ENCODE measurements at regions not wholly inside any gene's neighbourhood (a gene's known extent, or its start where the extent isn't known, plus 50 kb on each side); places are given as distances from the start of the nearest gene placed in this dataset.

GRCh38 chr5:60352992-60353599 is 346.9 kb downstream of the DEPDC1B start:
- no peak overlapping the region for H3K9ac ChIP-seq (ENCODE audit: low read depth in 1 of 2, low read length in 2 of 2)
- no peaks in the 10 kb centered on the region for H3K36me3 ChIP-seq (ENCODE audit: control insufficient read depth in 2 of 2, insufficient read depth in 2 of 2, low read length in 2 of 2)
- H3K27ac ChIP-seq (ENCODE audit: low read depth in 2 of 2, low read length in 2 of 2): no peak overlapping the region
- no peaks in the 10 kb centered on the region for H3K27me3 ChIP-seq (ENCODE audit: control insufficient read depth in 2 of 2, insufficient read depth in 2 of 2, low read length in 2 of 2)
- no peaks in the 10 kb centered on the region for H3K4me1 ChIP-seq (ENCODE audit: control insufficient read depth in 2 of 2, insufficient read depth in 2 of 2, low read length in 2 of 2)
- H3K9me3 ChIP-seq (ENCODE audit: control insufficient read depth in 2 of 2, low read length in 2 of 2): no peaks in the 10 kb centered on the region
- no peak overlapping the region for H3K4me3 ChIP-seq (ENCODE audit: low read length in 2 of 2)

- no peak overlapping the region for H3K27ac ChIP-seq (ENCODE audit: low read depth in 2 of 2, low read length in 2 of 2)
- H3K4me3 ChIP-seq (ENCODE audit: low read length in 2 of 2): no peak overlapping the region
- H3K27me3 ChIP-seq (ENCODE audit: control insufficient read depth in 2 of 2, insufficient read depth in 2 of 2, low read length in 2 of 2): no peaks in the 10 kb centered on the region
- H3K4me1 ChIP-seq (ENCODE audit: control insufficient read depth in 2 of 2, insufficient read depth in 2 of 2, low read length in 2 of 2): no peaks in the 10 kb centered on the region
- H3K9ac ChIP-seq (ENCODE audit: low read depth in 1 of 2, low read length in 2 of 2): no peak overlapping the region
- H3K36me3 ChIP-seq (ENCODE audit: control insufficient read depth in 2 of 2, insufficient read depth in 2 of 2, low read length in 2 of 2): no peaks in the 10 kb centered on the region
- no peaks in the 10 kb centered on the region for H3K9me3 ChIP-seq (ENCODE audit: control insufficient read depth in 2 of 2, low read length in 2 of 2)
These were observed 349.2 kb downstream of the DEPDC1B start for GRCh38 chr5:60350794-60351193.

GRCh38 chr5:60349891-60350415 is 350.0 kb downstream of the DEPDC1B start:
- H3K9me3 ChIP-seq (ENCODE audit: control insufficient read depth in 2 of 2, low read length in 2 of 2): no peaks in the 10 kb centered on the region
- H3K4me1 ChIP-seq (ENCODE audit: control insufficient read depth in 2 of 2, insufficient read depth in 2 of 2, low read length in 2 of 2): no peaks in the 10 kb centered on the region
- H3K9ac ChIP-seq (ENCODE audit: low read depth in 1 of 2, low read length in 2 of 2): no peak overlapping the region
- H3K36me3 ChIP-seq (ENCODE audit: control insufficient read depth in 2 of 2, insufficient read depth in 2 of 2, low read length in 2 of 2): no peaks in the 10 kb centered on the region
- H3K27ac ChIP-seq (ENCODE audit: low read depth in 2 of 2, low read length in 2 of 2): no peak overlapping the region
- no peak overlapping the region for H3K4me3 ChIP-seq (ENCODE audit: low read length in 2 of 2)
- H3K27me3 ChIP-seq (ENCODE audit: control insufficient read depth in 2 of 2, insufficient read depth in 2 of 2, low read length in 2 of 2): no peaks in the 10 kb centered on the region

GRCh38 chr5:60346393-60346792 is 353.6 kb downstream of the DEPDC1B start:
- Histone ChIP-seq H3K9me3 (ENCODE audit: control insufficient read depth in 2 of 2, low read length in 2 of 2) (no peaks in the 10 kb centered on the region), H3K4me1 (ENCODE audit: control insufficient read depth in 2 of 2, insufficient read depth in 2 of 2, low read length in 2 of 2) (no peaks in the 10 kb centered on the region), H3K27ac (ENCODE audit: low read depth in 2 of 2, low read length in 2 of 2) (no peak overlapping the region), H3K4me3 (ENCODE audit: low read length in 2 of 2) (no peak overlapping the region), H3K36me3 (ENCODE audit: control insufficient read depth in 2 of 2, insufficient read depth in 2 of 2, low read length in 2 of 2) (no peaks in the 10 kb centered on the region), H3K9ac (ENCODE audit: low read depth in 1 of 2, low read length in 2 of 2) (no peak overlapping the region), H3K27me3 (ENCODE audit: control insufficient read depth in 2 of 2, insufficient read depth in 2 of 2, low read length in 2 of 2) (no peaks in the 10 kb centered on the region)

GRCh38 chr5:60343102-60343501 is 356.9 kb downstream of the DEPDC1B start:
- Histone ChIP-seq H3K4me1 (ENCODE audit: control insufficient read depth in 2 of 2, insufficient read depth in 2 of 2, low read length in 2 of 2) (no peaks in the 10 kb centered on the region), H3K4me3 (ENCODE audit: low read length in 2 of 2) (no peak overlapping the region), H3K9me3 (ENCODE audit: control insufficient read depth in 2 of 2, low read length in 2 of 2) (no peaks in the 10 kb centered on the region), H3K27ac (ENCODE audit: low read depth in 2 of 2, low read length in 2 of 2) (no peak overlapping the region), H3K27me3 (ENCODE audit: control insufficient read depth in 2 of 2, insufficient read depth in 2 of 2, low read length in 2 of 2) (no peaks in the 10 kb centered on the region), H3K36me3 (ENCODE audit: control insufficient read depth in 2 of 2, insufficient read depth in 2 of 2, low read length in 2 of 2) (no peaks in the 10 kb centered on the region), H3K9ac (ENCODE audit: low read depth in 1 of 2, low read length in 2 of 2) (no peak overlapping the region)

- H3K9me3 ChIP-seq (ENCODE audit: control insufficient read depth in 2 of 2, low read length in 2 of 2): no peaks in the 10 kb centered on the region
These were observed 358.9 kb downstream of the DEPDC1B start for GRCh38 chr5:60340965-60341471.

GRCh38 chr5:60340326-60340725 is 359.6 kb downstream of the DEPDC1B start:
- Histone ChIP-seq H3K9ac (ENCODE audit: low read depth in 1 of 2, low read length in 2 of 2) (no peak overlapping the region), H3K4me1 (ENCODE audit: control insufficient read depth in 2 of 2, insufficient read depth in 2 of 2, low read length in 2 of 2) (no peaks in the 10 kb centered on the region)

More at GRCh38 chr5:60340965-60341471, 358.9 kb downstream of the DEPDC1B start:
- Histone ChIP-seq H3K4me3 (ENCODE audit: low read length in 2 of 2) (no peak overlapping the region), H3K9ac (ENCODE audit: low read depth in 1 of 2, low read length in 2 of 2) (no peak overlapping the region), H3K27me3 (ENCODE audit: control insufficient read depth in 2 of 2, insufficient read depth in 2 of 2, low read length in 2 of 2) (no peaks in the 10 kb centered on the region), H3K27ac (ENCODE audit: low read depth in 2 of 2, low read length in 2 of 2) (no peak overlapping the region), H3K36me3 (ENCODE audit: control insufficient read depth in 2 of 2, insufficient read depth in 2 of 2, low read length in 2 of 2) (no peaks in the 10 kb centered on the region), H3K4me1 (ENCODE audit: control insufficient read depth in 2 of 2, insufficient read depth in 2 of 2, low read length in 2 of 2) (no peaks in the 10 kb centered on the region)

GRCh38 chr5:60339691-60340201 is 360.2 kb downstream of the DEPDC1B start:
- Histone ChIP-seq H3K27me3 (ENCODE audit: control insufficient read depth in 2 of 2, insufficient read depth in 2 of 2, low read length in 2 of 2) (no peaks in the 10 kb centered on the region), H3K9ac (ENCODE audit: low read depth in 1 of 2, low read length in 2 of 2) (no peak overlapping the region), H3K4me3 (ENCODE audit: low read length in 2 of 2) (no peak overlapping the region), H3K27ac (ENCODE audit: low read depth in 2 of 2, low read length in 2 of 2) (no peak overlapping the region), H3K4me1 (ENCODE audit: control insufficient read depth in 2 of 2, insufficient read depth in 2 of 2, low read length in 2 of 2) (no peaks in the 10 kb centered on the region), H3K36me3 (ENCODE audit: control insufficient read depth in 2 of 2, insufficient read depth in 2 of 2, low read length in 2 of 2) (no peaks in the 10 kb centered on the region), H3K9me3 (ENCODE audit: control insufficient read depth in 2 of 2, low read length in 2 of 2) (no peaks in the 10 kb centered on the region)

More at GRCh38 chr5:60340326-60340725, 359.6 kb downstream of the DEPDC1B start:
- Histone ChIP-seq H3K4me3 (ENCODE audit: low read length in 2 of 2) (no peak overlapping the region), H3K27me3 (ENCODE audit: control insufficient read depth in 2 of 2, insufficient read depth in 2 of 2, low read length in 2 of 2) (no peaks in the 10 kb centered on the region), H3K36me3 (ENCODE audit: control insufficient read depth in 2 of 2, insufficient read depth in 2 of 2, low read length in 2 of 2) (no peaks in the 10 kb centered on the region), H3K27ac (ENCODE audit: low read depth in 2 of 2, low read length in 2 of 2) (no peak overlapping the region), H3K9me3 (ENCODE audit: control insufficient read depth in 2 of 2, low read length in 2 of 2) (no peaks in the 10 kb centered on the region)

GRCh38 chr5:60338846-60339245 is 361.1 kb downstream of the DEPDC1B start:
- Histone ChIP-seq H3K36me3 (ENCODE audit: control insufficient read depth in 2 of 2, insufficient read depth in 2 of 2, low read length in 2 of 2) (no peaks in the 10 kb centered on the region), H3K27me3 (ENCODE audit: control insufficient read depth in 2 of 2, insufficient read depth in 2 of 2, low read length in 2 of 2) (no peaks in the 10 kb centered on the region), H3K4me3 (ENCODE audit: low read length in 2 of 2) (no peak overlapping the region), H3K9me3 (ENCODE audit: control insufficient read depth in 2 of 2, low read length in 2 of 2) (no peaks in the 10 kb centered on the region), H3K9ac (ENCODE audit: low read depth in 1 of 2, low read length in 2 of 2) (no peak overlapping the region), H3K4me1 (ENCODE audit: control insufficient read depth in 2 of 2, insufficient read depth in 2 of 2, low read length in 2 of 2) (no peaks in the 10 kb centered on the region), H3K27ac (ENCODE audit: low read depth in 2 of 2, low read length in 2 of 2) (no peak overlapping the region)

- Histone ChIP-seq H3K9ac (ENCODE audit: low read depth in 1 of 2, low read length in 2 of 2) (no peak overlapping the region), H3K27me3 (ENCODE audit: control insufficient read depth in 2 of 2, insufficient read depth in 2 of 2, low read length in 2 of 2) (no peaks in the 10 kb centered on the region), H3K4me1 (ENCODE audit: control insufficient read depth in 2 of 2, insufficient read depth in 2 of 2, low read length in 2 of 2) (no peaks in the 10 kb centered on the region), H3K9me3 (ENCODE audit: control insufficient read depth in 2 of 2, low read length in 2 of 2) (no peaks in the 10 kb centered on the region), H3K4me3 (ENCODE audit: low read length in 2 of 2) (no peak overlapping the region), H3K36me3 (ENCODE audit: control insufficient read depth in 2 of 2, insufficient read depth in 2 of 2, low read length in 2 of 2) (no peaks in the 10 kb centered on the region), H3K27ac (ENCODE audit: low read depth in 2 of 2, low read length in 2 of 2) (no peak overlapping the region)
These were observed 363.5 kb downstream of the DEPDC1B start for GRCh38 chr5:60336491-60336890.
